Frontal cortex (tissue), 3 donors: ENCODE measurements at regions not wholly inside any gene's neighbourhood (a gene's known extent, or its start where the extent isn't known, plus 50 kb on each side); places are given as distances from the start of the nearest gene placed in this dataset.
A peak's percentile ranks its signal among the peaks of the same experiment; 100 is the strongest.

Source experiments
- DNase-seq, 2 donors: peaks; one replicate each; pipeline ENCODE4 v3.0.0; 2012; ENCODE audit warnings: low spot score in 2 of 2
- FAIRE-seq: peaks from 2 replicates; lab custom pipeline; 2012; peaks lifted over from hg19 to GRCh38; lab: Jason Lieb, UNC
- donor health status: control.
- donor health status: control.
- donor health status: control.

DNA sequence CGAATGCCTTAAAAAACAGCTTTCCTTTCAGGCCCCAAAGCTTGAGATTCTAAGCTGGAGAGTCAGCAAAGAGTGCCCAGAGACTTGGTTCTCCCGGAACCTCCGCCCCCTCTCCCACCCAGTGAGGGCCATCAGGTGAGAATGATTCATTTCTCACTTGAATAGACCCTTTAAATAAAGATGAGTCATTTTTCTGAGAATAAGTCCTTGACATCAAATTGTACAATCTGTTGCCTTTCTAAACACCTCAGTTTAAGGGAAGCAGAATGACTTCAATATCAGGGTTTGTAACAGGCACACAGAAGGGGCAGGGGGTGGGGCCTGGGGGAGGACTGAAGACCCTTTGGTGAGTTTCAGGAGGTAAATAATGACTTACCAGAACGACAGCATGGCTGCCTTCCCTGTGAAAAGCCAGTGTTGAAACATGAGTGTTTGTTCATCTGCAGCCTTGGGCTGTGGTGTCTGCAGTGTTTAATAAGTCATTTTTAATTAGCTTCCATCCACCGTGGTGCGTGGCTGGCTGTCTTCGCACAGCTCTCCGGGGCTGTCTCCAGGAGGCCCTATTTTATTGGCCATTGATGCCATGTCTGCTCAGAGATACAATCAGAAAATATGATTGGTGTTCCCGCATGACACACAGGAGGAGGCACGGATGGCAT is 134.9 kb upstream of the ZNF236 start:
- no peak for DNase-seq
- FAIRE-seq, result no peak

DNA sequence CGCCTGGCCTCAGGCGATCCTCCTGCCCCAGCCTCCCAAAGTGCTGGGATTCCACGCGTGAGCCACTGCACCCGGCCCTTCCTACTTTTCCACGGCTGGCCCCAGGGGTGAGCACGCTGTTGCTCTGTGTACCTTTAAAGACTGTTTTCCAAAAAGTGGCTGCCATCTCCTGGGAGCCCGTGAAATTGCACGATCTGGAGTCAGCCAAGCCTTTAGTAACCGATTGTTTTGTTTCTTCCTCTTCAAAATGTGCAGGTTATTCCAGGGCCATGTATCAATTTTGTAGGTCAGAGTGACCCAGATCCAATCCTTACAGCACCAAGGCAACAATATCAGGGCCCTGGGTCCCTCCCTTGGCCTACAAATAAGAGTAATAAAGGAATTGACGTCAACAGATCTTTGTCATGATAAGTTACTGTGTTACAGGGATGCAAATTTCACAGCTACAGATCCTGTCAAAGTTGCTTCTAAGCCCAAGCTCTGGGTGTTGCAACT is 135.6 kb upstream of the ZNF236 start:
- DNase-seq, result peak; percentile 38 to 63
- FAIRE-seq, result no peak

DNA sequence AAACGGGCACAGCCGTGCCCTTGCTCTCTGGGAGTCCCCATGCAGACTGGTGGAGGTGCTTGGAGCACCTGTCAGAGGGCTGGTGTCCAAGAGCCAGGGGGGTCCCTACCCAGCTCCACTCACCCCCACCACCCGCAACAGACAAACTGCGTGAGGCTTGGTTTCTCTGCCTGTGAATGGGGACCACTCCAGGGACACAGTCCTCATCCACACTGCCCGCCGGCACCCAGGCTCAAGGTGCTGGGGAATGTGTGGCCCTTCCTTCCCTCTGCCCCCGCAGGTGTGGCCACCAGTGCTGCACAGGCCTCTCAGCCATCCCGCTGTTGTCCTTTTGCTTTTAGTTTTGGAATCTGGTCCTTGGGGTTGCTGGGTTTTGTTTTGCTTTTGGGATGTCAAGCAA is 136.5 kb upstream of the ZNF236 start:
- FAIRE-seq (no peak), DNase-seq (no peak)

DNA sequence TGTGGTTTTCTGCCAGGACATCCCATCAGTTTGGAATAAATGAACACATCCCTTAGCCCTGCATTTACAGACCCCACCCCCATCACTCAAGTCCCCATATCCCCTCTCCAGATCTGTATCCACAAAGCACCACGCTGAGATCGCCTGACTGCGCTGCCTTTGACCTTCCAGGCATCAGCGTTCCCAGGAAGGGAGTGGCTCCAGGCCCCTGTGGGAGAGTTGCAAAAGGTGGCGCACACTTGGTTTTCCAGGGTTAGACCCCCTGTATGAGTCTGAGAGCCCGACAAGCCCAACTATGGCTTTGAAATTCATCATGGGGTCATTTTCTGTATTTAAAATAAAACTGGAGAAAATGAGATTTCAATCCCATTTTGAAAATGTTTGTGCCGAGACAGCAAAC is 137.0 kb upstream of the ZNF236 start:
- DNase-seq, result no peak

DNA sequence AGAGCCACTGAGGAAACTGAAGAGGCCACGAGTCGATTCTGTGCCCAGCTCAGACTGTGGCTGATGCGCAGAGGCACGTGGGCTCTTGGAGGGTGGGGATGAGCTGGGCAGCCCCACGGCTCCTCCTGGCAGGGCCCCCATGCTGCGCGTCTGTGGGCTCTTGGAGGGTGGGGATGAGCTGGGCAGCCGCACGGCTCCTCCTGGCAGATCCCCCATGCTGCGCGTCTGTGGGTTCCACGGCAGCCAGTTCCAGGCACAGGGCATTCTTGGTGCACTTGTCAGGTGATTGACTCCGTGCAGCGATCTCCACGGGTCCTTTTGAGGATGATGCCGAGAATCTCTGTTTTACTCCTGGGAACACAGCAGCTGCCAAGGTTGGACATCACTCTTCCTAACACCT is 138.1 kb upstream of the ZNF236 start:
- DNase-seq (no peak), FAIRE-seq (no peak)

More for the DNA sequence above, 137.0 kb upstream of the ZNF236 start:
- no peak for FAIRE-seq

DNA sequence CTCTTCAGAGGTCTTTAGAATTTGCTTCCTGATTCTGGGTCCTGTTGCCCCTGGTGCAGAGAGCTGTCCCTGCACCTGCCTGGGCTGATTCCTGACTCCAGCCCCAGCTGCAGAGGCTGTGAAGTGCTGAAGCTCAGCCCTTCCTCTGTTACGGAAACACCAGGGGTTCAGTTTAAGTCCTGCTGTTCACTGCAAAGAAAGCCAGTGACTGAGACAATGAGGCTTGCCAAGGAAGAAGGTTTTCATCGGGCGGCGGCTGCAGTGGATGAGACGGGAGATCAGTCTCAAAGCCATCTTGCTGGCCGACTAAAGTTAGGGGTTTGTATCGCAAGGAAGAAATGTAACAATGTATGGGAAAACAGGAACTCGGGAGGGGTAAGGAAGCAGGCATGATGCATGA is 142.4 kb upstream of the ZNF236 start:
- FAIRE-seq, result no peak

DNA sequence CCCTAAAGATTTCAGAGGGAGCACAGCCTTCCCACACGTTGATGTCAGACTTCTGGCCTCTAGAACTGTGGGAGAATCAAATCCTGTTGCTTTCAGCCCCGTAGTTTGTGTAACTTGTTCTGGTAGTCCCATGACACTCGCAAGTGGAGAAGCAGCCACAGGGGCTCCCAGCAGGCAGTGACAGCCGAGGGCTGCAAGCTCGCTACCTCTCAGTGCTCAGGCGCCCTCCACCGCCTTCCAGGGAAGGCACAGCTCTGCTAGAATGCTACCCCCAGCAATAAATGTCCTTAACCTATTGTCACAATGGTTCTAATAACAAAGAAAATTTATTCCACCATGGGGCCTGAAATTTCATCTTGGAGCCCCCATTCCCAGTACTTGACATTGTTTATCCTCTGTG is 143.1 kb upstream of the ZNF236 start:
- DNase-seq (no peak), FAIRE-seq (no peak)

More for the DNA sequence above, 142.4 kb upstream of the ZNF236 start:
- no peak for DNase-seq

DNA sequence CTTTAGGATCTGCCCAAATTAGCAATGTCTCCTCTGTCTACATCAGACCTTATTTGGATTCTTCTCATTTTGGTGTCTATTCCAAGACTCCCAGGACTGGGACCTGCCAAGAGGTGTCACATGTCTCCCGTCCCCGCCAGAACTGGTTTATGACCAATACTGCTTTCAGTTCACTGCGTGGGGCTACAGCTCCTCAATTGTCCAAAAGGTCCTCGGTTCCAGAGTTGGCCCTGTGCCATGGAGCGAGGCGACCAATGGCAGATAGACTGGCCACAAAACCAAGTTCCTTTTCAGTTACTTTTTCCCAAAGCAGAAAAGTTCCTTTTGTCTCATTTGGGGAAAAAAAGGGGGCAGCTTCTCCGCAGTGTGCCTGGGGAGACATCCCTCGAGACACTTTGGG is 144.1 kb upstream of the ZNF236 start:
- no peak for FAIRE-seq
- DNase-seq, result peak in 1 of 2 donors; percentile 38

DNA sequence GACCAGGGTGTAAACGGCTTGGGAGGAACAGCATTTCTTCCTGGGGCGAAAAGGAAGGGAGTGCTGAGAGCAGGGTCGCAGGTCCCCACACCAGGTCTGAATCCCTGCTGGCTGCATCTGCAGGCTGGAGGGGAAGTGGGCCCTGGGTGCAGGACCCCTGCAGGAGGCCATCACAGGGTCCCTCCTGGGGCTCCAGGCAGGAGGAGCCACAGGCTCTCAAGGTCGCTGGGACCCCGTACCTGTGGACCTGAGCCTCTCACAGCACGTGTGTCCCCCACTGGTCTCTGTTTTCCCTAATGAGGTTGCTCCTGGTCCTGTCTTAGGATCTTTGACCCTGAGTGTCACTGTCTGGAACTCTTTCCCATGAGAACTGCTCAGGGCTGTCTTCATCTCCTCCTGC is 147.8 kb upstream of the ZNF236 start:
- FAIRE-seq (no peak), DNase-seq (no peak)

DNA sequence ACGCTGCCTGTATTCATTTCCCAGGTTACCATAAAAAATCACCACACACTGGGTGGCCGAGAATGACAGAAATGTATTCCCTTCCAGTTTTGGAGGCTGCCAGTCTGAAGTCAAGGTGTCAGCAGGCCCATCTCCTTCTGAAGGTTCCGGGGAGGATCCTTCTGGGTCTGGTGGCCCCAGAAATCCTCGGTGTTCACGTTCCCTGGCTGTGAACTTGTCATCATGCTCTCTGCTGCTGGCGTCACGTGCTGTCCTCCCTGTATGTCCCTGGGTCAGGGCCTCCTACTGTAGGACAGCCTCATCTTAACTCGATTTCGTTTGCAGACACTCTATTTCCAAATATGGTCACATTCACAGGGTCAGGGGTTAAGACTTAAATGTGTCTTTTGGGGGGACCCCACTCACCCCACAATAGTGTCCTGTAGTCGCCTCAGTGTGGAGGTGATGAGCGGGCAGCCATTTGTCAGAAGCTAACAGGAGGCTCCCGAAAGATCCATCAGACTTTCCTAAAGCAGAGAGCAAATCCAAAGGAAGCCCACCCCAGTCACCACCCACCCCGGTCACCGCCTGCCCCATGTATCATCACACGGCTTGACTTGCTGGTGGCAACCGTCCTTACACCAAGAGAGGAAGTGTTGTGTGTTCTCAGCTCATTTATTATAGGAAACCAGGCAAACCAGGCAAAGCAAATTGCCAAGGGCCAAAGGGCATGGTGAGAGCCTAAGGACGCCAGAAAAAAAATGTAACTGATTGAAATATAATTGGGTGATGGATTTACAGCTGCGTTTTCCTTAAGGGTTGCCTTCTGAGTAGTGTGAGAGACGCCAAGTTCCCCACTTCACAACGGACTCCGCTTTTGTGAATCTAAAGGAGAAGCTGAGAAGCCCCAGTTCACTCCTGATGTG is 148.8 kb upstream of the ZNF236 start:
- DNase-seq, result no peak
- FAIRE-seq, result no peak

DNA sequence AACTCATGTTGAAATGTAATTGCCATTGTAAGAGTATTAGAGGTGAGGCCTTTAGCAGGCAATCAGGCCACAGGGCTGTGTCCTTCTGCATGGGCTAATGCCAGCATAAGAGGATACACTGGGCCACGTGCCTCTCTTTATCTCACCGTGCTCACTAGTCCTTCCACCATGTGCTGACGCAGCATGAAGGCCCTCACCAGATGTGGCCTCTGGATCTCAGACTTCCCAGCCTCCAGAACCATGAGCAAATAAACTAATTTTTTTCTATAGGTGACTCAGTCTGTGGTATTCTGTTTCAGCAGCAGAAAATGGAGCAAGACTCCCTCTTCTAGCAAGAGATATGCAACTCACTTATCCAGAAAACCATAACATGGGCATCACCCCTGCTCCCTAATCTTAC is 149.7 kb upstream of the ZNF236 start:
- no peak for FAIRE-seq
- DNase-seq, result no peak

DNA sequence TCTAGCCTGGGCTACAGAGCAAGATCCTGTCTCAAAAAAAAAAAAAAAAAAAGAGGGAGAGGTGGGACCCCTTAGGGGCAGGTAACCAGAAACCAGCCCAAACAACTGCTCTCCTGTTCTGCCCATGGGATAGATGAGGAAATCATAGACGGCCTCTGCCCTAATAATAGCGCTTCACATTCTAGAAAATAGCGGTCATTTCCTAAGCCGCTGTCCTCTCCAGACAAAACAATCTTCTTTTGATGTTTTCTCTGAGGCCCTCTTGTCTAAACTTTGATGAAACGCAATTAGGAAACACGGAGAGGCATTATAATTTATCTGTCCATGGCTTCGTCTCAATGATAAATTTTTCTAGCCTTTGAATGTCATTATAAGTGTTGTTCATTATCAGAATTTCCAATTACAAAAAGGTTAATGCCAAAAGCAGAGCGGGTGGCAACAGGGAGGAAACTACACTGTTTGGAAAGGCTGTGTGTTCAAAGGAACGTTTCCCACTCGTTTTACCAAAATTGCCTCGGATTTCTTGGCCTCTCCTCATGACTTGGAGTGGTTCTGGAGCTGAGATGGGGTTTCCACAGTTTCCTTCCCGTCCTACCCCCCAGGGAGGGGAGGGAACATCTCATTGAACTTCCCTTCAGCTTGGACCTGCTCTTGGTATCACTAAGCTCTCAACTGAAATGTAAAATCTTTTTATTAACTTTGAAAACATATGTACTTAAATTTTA is 151.6 kb upstream of the ZNF236 start:
- DNase-seq (no peak), FAIRE-seq (no peak)

DNA sequence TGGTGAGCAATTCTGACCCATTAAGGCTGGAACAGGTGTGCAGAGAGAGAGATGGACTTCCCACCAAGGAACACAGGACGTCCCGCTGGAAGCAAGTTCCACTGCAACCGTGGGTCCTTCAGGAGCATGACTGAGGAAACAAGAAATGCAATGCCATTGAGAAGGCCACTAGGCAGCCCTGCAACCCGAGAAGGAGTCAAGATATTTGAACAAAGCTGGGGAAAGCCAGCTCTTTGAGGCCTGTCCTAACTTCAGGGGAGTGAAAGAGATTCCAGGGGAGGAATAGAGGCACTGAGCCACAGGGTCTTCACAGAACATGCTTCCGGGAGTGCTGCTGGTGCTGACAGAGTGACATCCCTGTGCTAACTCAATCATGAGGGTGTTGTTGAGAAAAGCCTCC is 153.8 kb upstream of the ZNF236 start:
- no peak for DNase-seq
- no peak for FAIRE-seq

DNA sequence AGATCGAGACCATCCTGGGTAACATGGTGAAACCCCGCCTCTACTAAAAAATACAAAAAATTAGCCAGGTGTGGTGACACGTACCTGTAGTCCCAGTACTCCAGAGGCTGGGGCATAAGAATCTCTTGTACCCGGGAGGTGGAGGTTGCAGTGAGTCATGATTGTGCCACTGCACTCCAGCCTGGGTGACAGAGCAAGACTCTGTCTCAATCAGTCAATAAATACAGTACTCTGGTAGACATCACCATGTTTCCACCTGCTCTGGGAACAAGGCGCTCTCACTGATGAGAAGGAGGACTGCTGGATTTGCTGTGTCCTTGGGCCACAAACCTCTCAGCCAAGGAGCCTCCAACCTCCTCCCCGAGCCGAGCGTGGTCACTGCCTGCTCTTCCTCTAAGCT is 154.2 kb upstream of the ZNF236 start:
- DNase-seq (no peak), FAIRE-seq (no peak)

DNA sequence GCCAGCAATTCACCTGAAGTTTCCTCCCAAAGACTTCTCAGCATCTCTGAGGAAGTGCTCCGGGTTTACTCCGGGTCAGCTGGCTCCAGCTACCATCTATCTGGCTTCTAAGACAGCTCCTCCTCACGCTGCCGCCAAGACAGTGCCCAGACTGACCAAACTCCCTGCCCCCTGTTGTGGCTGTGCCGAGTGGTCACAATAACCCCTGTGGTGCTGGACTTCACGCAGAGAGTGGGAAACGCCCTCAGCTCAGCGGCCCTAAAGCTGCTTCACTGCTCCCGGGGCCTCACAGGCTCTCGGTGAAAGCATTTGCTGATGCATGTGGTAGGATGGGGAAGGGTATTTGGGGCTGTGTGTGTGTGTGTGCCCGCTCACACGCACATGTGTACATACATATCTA is 154.8 kb upstream of the ZNF236 start:
- DNase-seq (no peak), FAIRE-seq (no peak)

DNA sequence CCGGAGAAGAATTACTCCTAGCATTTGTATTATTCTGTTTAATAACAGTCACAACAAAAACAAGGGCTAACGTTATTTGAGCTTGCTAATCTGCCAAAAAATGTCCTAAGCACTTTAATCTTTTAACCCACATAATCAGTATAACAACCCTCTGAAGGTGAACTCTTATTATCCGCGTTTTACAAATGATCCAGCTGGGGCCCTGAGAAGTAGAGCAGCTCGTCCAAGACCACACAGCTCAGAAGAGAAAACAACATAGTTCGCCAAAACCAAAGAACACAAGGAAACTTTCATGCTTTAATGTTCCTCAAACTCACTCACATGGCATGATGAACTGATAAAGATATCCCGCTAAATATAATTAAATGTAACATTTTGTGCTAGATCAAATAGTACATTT is 159.7 kb upstream of the ZNF236 start:
- no peak for FAIRE-seq
- DNase-seq, result no peak

DNA sequence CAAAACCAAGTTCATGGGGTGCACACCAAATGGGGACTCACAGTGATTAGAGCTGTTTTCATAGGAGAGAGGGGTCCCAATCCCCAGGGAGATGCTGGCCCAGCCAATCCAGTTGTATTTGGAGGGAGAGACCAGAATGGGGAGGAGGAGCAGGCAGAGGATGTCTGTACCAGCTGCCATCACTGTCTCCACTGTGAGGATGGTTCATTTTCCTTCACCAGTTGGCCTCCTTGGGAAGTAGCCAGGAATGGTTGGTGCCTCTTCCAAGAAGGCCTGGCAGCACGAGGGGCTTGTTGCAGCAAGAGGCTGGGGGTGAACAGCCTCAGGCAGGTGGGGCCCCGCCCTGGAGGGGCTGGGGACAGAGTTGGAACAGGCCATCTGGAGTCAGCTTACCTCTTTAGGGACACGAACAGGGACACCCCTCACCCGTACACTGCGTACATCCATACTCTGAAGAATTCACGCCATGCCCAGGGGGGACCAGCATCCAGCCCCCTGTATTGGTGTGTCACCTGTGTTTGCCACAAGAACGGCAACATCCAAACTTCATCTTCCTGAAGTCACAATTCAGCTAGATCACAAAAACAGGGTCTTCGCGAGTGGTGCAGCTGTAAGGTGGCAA is 161.7 kb upstream of the ZNF236 start:
- no peak for FAIRE-seq
- DNase-seq, result no peak

DNA sequence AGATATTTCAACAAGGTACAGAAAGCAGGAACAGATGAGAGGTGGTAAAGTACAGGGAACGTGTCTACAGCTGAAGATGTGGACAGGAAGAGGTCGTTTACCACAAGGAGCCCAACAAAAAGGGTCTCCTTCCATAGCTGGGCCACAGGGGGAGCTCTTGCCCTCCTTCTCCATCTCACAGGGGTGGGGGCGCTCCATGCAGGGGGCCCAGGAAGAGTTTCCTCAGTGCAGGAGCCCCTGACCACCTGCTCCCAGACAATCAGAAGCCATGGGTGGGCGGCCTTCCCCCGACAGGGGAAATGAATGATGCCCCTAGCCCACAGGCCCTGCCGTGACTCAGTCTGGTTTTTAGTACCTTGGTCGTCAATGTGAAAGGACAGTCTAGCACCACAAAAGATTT is 163.6 kb upstream of the ZNF516 start:
- no peak for FAIRE-seq
- no peak for DNase-seq

DNA sequence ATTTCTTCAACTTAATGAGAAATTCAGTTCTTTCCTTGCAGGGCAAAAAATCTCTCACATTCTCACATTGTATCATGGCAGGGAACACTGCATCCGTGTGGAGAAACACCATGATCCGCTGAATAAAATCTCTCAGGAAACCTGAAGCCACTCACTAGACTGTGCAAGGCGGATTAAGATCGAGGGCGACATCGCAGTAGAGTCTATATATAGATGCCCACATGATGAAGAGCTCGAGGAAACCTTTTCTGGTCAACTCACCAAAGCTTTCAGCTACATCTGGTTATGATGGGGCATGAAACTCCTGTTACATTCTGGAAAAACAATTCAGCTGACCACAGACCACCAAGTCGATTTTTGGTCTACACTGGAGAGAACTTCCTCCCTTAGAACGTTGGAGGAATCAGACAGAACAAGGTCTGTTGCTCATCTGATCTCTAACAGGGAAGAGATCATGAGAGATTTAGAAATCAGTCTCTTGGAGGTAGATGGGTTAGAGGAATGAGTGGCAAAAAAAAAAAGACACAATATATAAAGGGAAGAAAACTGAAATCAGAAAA is 162.9 kb upstream of the ZNF516 start:
- no peak for DNase-seq
- no peak for FAIRE-seq
